GM12874 (cell line): ENCODE measurements at regions not wholly inside any gene's neighbourhood (a gene's known extent, or its start where the extent isn't known, plus 50 kb on each side); places are given as distances from the start of the nearest gene placed in this dataset.

ENCODE experiments used
- CTCF ChIP-seq: IDR thresholded peaks from 2 replicates; pipeline ENCODE4 v1.5.1; 2011; ENCODE audit warnings: low read depth, mild to moderate bottlenecking, control low read depth, low read length, moderate library complexity; ENCODE audit not compliant: insufficient read depth

- no peak for TF ChIP-seq CTCF
Measured at GRCh38 chr2:188666503-188666902, 307.7 kb upstream of the COL3A1 start.

- TF ChIP-seq CTCF, result no peak
Measured at GRCh38 chr2:188668017-188668680, 306.0 kb upstream of the COL3A1 start.

- TF ChIP-seq CTCF, result no peak
Measured at GRCh38 chr2:188675391-188676009, 298.7 kb upstream of the COL3A1 start.

- TF ChIP-seq CTCF, result no peak
Measured at GRCh38 chr2:188676010-188676400, 298.2 kb upstream of the COL3A1 start.

- TF ChIP-seq CTCF, result no peak
Measured at GRCh38 chr2:188677142-188677541, 297.0 kb upstream of the COL3A1 start.

- no peak for TF ChIP-seq CTCF
Measured at GRCh38 chr2:188678882-188679281, 295.3 kb upstream of the COL3A1 start.

GRCh38 chr2:188682838-188683237, 291.3 kb upstream of the COL3A1 start:
- TF ChIP-seq CTCF, result no peak
